ENCODE measurements at regions not wholly inside any gene's neighbourhood (a gene's known extent, or its start where the extent isn't known, plus 50 kb on each side); places are given as distances from the start of the nearest gene placed in this dataset.

DNA sequence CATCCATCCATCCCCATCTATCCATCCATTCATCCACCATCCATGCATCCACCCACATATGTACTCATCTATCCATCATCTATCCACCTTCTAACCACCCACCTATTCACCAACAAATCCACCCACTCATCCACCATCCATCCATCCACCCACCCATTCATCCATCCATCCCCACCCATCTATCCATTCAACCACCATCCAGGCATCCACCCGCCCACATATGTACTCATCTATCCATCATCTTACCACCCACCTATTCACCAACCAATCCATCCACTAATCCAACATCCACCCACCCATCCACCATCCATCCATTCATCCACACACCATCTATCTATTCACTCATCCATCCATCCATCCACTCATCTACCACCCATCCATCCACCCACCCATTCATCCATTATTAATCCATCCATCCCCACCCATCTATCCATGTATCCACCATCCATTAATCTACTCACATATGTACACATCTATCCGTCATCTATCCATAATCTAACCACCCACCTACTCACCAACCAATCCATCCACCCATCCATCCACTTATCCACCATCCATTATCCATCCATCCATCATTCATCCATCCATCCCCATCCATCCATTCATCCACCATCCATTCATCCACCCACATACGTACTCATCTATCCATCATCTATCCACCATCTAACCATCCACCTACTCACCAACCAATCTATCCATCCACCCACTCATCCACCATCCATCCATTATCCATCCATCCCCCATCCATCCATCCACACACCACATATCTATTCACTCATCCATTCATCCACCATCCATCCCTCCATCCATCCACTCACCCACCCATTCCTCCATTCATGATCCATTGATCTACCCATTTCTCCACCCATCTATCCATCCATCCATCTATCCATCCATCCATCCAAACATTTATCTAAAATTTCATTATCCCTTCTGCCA is 940.0 kb downstream of the BRD1 start:
- ATAC-seq (no peak), DNase-seq (no peak)
- Mint-ChIP-seq H3K27me3 (peaks cover 0 to 24% (median 8%) of the 10 kb centered on the region in 5 donors), H3K27ac (no peak overlapping the region), H3K36me3 (no peaks in the 10 kb centered on the region), H3K4me3 (no peak overlapping the region), H3K4me1 (no peaks in the 10 kb centered on the region), H3K9me3 (peaks cover 0 to 4% (median 0%) of the 10 kb centered on the region in 9 donors)
- POLR2A ChIA-PET = no interaction called here

DNA sequence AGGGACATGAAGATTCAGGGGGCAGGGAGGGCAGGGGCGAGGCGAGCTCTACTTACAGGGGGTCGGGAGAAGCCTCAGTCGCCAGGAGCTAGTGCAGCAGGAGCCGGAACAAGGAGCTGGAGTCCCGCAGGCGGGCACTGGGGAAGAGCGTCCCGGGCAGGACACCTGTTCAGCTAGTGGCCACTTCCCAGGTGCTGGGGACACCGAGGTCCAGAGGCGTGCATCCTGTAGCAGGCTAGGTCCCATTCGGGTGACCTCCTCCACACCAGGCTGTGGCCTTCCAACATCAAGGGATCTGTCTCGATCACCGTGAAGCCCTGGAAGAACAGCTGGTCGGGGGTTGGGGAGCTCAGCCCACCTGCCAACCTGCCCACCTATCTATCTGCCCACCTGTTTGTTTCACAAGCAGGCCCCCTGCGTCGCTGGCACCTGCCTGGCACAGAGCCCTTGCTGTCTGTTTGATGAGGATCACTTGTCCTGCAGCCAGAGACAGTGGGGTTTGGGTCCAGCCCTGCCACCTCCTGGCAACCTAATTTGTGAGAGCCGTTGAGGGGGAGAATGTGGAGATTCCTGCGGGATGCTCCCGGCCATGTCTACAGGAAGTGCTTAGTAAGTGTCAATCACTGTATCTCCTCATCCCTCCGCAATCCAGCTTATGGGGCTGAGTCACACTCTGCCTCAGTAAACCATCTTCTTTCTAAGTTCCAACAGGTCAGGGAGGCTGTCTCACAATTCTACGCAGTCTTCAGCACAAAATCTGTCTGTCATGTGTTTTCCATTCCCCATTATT is 940.9 kb downstream of the BRD1 start:
- Mint-ChIP-seq H3K4me3 (no peak overlapping the region), H3K27me3 (peaks cover 0 to 20% (median 8%) of the 10 kb centered on the region in 5 donors), H3K36me3 (no peaks in the 10 kb centered on the region), H3K27ac (no peak overlapping the region), H3K4me1 (no peaks in the 10 kb centered on the region), H3K9me3 (peaks cover 0 to 4% (median 0%) of the 10 kb centered on the region in 9 donors)
- DNase-seq = no peak
- POLR2A ChIA-PET = no interaction called here
- ATAC-seq = no peak

DNA sequence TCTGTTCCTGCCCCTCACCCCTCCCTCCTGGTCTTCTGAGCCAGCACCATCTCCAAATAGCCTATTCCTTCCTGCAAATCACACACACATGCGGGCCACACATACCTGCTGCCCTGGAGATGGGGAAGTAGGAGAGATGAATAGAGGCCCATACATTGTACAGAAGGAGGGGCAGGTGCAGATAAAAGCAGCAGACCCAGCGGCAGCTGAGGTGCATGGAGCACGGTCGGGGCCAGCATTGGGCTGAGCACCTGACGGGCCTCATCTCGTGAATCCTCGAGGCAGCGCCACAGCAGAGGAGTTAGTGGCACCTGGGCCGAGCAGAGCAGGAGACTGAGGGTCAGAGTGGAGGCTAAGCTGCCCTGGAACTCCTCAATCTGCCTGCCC is 941.8 kb downstream of the BRD1 start:
- Mint-ChIP-seq H3K27ac (no peak overlapping the region), H3K4me1 (no peaks in the 10 kb centered on the region), H3K27me3 (peaks cover 0 to 18% (median 8%) of the 10 kb centered on the region in 5 donors), H3K9me3 (peaks cover 0 to 4% (median 0%) of the 10 kb centered on the region in 9 donors), H3K36me3 (no peaks in the 10 kb centered on the region), H3K4me3 (no peak overlapping the region)
- ATAC-seq (no peak), DNase-seq (no peak)
- POLR2A ChIA-PET = no interaction called here

DNA sequence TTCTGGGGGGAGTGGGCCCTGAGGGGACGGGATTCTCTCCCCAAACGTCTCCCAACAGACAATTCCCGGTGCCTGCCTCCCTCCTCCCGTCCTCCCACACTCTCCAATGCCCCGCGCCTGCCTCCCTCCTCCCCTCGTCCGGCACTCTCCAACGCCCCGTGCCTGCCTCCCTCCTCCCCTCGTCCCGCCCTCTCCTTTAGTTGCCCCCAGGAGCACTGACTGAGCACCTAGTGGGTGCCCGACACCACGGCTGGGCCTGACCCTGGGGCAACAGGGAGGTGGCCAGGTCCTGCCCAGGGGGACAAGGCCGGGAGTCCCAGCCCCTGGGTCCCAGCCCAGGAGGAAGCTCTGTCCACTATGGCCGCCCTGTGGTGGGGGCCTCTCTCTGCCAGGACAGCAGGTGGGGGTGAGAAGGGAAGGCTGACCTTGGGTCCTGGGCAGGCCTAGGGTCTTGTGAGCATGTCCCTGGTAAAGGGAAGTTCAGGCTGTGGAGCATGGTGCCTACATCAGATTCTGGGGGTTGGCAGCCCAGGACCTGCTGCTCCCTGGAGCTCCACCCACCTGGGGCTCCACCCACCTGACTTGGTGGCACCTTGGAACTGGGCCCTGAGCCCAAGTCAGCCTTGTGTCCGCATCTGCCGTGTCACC is 942.3 kb downstream of the BRD1 start:
- DNase-seq = peak in 1 of 10 donors; percentile 10
- no peaks in the 10 kb centered on the region for H3K36me3 Mint-ChIP-seq
- POLR2A ChIA-PET = no interaction called here

GRCh38 chr22:48884786-48885185 is 942.9 kb downstream of the BRD1 start:
- POLR2A ChIA-PET = no interaction called here
- Mint-ChIP-seq H3K9me3 (no peaks in the 10 kb centered on the region), H3K27ac (no peak overlapping the region), H3K4me3 (no peak overlapping the region), H3K4me1 (no peaks in the 10 kb centered on the region), H3K36me3 (no peaks in the 10 kb centered on the region), H3K27me3 (peaks cover 0 to 14% (median 7%) of the 10 kb centered on the region in 5 donors)
- no peak for ATAC-seq
- DNase-seq = no peak

More for the DNA sequence above, 942.3 kb downstream of the BRD1 start:
- peaks cover 0 to 15% (median 8%) of the 10 kb centered on the region in 5 donors for H3K27me3 Mint-ChIP-seq
- no peak for ATAC-seq
- H3K4me3 Mint-ChIP-seq = no peak overlapping the region
- H3K4me1 Mint-ChIP-seq = no peaks in the 10 kb centered on the region
- no peak overlapping the region for H3K27ac Mint-ChIP-seq
- peaks cover 0 to 1% (median 0%) of the 10 kb centered on the region in 9 donors for H3K9me3 Mint-ChIP-seq

DNA sequence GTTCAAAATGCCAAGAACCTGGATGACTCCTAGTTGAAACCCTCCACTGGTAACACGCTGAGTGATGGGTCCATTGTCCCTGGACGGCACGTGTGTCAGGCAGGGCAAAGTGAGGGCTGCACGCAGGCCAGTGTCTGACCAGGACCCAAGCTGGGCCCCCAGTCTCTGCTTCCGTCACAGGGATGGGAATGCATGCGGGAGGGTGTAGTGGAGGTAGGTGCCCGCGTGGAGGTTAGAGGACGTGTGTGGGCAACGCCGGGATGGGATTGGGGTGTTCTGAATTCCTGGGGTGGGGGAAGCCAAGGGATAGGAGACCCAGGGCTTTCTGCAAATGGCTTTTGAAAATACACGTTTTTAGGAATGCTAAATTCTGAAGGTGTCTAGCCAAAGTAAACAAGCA is 943.3 kb downstream of the BRD1 start:
- POLR2A ChIA-PET = no interaction called here
- Mint-ChIP-seq H3K4me3 (no peak overlapping the region), H3K36me3 (no peaks in the 10 kb centered on the region), H3K9me3 (no peaks in the 10 kb centered on the region), H3K27ac (no peak overlapping the region), H3K4me1 (no peaks in the 10 kb centered on the region), H3K27me3 (peaks cover 0 to 14% (median 4%) of the 10 kb centered on the region in 5 donors)
- DNase-seq = no peak
- no peak for ATAC-seq

DNA sequence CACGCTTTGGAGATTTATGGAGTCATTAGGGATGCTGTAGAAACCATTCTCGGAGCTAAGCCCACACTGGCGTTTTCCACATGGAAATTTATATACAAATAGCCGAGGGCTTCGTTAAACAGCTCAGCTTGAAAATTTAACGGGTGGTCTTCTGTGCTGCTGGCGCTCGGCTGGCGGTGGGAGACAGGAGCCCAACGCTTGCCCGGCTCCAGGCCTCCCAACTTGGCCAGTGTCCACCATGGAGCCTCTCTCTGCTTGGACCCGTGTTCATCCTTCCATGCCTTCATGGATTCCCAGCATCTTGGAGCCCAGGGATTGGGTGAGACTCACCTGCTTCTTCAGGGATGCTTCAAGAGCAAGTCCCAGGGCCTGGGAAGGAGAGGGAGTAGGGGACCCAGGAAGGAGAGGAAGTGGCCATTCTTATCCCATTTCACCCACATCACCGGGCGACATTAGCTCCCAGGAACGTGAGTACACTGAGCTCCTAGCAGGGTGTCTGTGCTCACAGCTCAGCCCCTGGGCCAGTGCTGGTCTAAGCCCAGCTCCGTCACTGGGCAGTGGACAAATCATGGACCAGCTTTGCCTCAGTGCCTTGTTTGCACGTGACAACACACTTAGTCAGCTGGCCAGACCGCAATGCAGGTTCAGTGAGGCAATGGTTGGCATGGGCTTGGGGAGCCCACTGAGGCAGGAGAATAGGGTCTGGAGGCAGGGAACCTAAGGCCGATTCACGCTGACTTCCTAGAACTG is 944.3 kb downstream of the BRD1 start:
- H3K4me1 Mint-ChIP-seq = no peaks in the 10 kb centered on the region
- POLR2A ChIA-PET = no interaction called here

GRCh38 chr22:48882636-48883200 is 945.0 kb downstream of the BRD1 start:
- Mint-ChIP-seq H3K4me1 (no peaks in the 10 kb centered on the region), H3K4me3 (no peak overlapping the region), H3K27ac (no peak overlapping the region), H3K9me3 (no peaks in the 10 kb centered on the region), H3K36me3 (no peaks in the 10 kb centered on the region), H3K27me3 (peaks cover 0 to 14% (median 4%) of the 10 kb centered on the region in 5 donors)
- DNase-seq (no peak), ATAC-seq (no peak)
- POLR2A ChIA-PET = no interaction called here

More for the DNA sequence above, 944.3 kb downstream of the BRD1 start:
- Mint-ChIP-seq H3K36me3 (no peaks in the 10 kb centered on the region), H3K27ac (no peak overlapping the region), H3K27me3 (peaks cover 0 to 14% (median 4%) of the 10 kb centered on the region in 5 donors), H3K9me3 (no peaks in the 10 kb centered on the region), H3K4me3 (no peak overlapping the region)
- DNase-seq = no peak
- ATAC-seq = no peak

DNA sequence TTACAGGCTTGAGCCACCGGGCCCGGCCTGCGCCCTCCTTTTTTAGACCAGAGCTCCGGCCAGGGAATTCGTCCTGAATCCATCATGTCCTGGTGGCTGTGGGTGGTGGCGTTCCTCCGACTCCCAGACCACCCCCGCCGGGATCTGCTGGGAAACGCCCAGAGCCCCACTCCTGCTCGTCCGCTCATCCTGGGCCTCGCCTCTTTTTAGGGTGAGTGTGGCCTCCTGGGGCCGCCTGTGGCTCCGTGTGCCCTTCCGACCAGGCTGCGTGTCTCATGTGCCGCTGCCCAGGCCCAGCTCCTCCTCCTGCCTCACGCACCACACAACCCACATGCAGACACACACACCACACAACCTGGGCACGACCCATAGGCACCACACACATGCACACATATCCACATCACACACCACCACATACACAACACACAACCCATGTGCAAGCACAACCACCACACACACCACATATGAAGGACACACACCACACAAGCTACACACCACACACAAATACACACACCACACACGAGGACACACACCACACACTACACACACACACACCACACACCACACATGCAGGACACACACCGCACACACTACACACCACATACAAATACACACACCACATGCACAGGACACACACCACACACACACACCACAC is 946.2 kb downstream of the BRD1 start:
- ATAC-seq (no peak), DNase-seq (no peak)
- Mint-ChIP-seq H3K36me3 (no peaks in the 10 kb centered on the region), H3K9me3 (no peaks in the 10 kb centered on the region), H3K27me3 (peaks cover 0 to 13% (median 6%) of the 10 kb centered on the region in 5 donors), H3K4me3 (no peak overlapping the region), H3K27ac (no peak overlapping the region), H3K4me1 (no peaks in the 10 kb centered on the region)
- POLR2A ChIA-PET = no interaction called here

- POLR2A ChIA-PET = no interaction called here
- Mint-ChIP-seq H3K36me3 (no peaks in the 10 kb centered on the region), H3K4me1 (no peaks in the 10 kb centered on the region), H3K27me3 (peaks cover 0 to 12% (median 6%) of the 10 kb centered on the region in 5 donors), H3K27ac (no peak overlapping the region), H3K9me3 (no peaks in the 10 kb centered on the region), H3K4me3 (no peak overlapping the region)
- no peak for DNase-seq
- no peak for ATAC-seq
Observed at GRCh38 chr22:48880749-48881148, 946.9 kb downstream of the BRD1 start.

GRCh38 chr22:48876951-48877350 is 950.7 kb downstream of the BRD1 start:
- Mint-ChIP-seq H3K36me3 (no peaks in the 10 kb centered on the region), H3K27me3 (peaks cover 3 to 20% (median 11%) of the 10 kb centered on the region in 5 donors), H3K4me3 (no peak overlapping the region), H3K4me1 (peaks cover 0 to 2% (median 0%) of the 10 kb centered on the region in 4 donors), H3K27ac (no peak overlapping the region), H3K9me3 (peaks cover 0 to 2% (median 0%) of the 10 kb centered on the region in 9 donors)
- ATAC-seq (no peak), DNase-seq (no peak)
- POLR2A ChIA-PET = no interaction called here

DNA sequence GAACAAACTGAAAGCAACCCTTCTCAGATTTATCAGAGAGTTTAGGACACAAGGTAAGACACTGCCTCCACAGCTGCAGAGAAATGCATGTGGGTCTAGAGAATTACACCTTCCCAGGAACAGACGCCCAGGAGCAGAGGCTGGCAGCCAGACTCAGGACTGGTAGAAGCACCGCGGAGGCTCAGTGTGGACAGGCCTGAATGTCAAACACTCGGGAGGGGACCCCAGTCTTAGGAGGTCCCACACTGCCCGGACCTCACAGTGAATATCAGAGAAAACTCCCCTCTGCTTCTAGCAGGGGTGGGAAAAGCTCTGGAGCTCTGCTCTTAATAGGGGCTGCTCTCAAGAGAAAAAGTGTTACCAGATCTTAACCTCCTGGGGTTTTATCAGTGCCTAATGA is 952.7 kb downstream of the BRD1 start:
- POLR2A ChIA-PET = no interaction called here
- DNase-seq (no peak), ATAC-seq (no peak)
- Mint-ChIP-seq H3K9me3 (peaks cover 0 to 7% (median 2%) of the 10 kb centered on the region in 9 donors), H3K27ac (no peak overlapping the region), H3K4me1 (peaks cover 0 to 2% (median 0%) of the 10 kb centered on the region in 4 donors), H3K4me3 (no peak overlapping the region), H3K36me3 (no peaks in the 10 kb centered on the region), H3K27me3 (peaks cover 3 to 24% (median 11%) of the 10 kb centered on the region in 5 donors)

All from naive thymus-derived CD8-positive, alpha-beta T cell (primary cell).